Thyroid gland (tissue), 4 donors: ENCODE measurements at regions not wholly inside any gene's neighbourhood (a gene's known extent, or its start where the extent isn't known, plus 50 kb on each side); places are given as distances from the start of the nearest gene placed in this dataset.

Source experiments
- CTCF ChIP-seq, 6 experiments: fragments of 200-600 bp in 3 of 6; fragments of 450-650 bp in 3 of 6; sonication (generic) in 3 of 6; IDR thresholded peaks; one replicate each; pipeline ENCODE4 v1.5.1; 2016 to 2019; ENCODE audit warnings: antibody characterized with exemption in 6 of 6, mild to moderate bottlenecking in 2 of 6, inconsistent platforms in 1 of 6, moderate library complexity in 1 of 6
- POLR2A ChIP-seq, 2 donors: fragments of 450-650 bp; IDR thresholded peaks; one replicate each; pipeline ENCODE4 v1.6.1; 2017; ENCODE audit warnings: antibody characterized with exemption in 2 of 2, mild to moderate bottlenecking in 2 of 2, moderate library complexity in 1 of 2

- TF ChIP-seq CTCF (IDR thresholded peaks at IDR 0.05) (no peak), POLR2A (IDR thresholded peaks at IDR 0.05) (no peak)
These were observed 311.2 kb upstream of the PHF14 start for GRCh38 chr7:10662491-10662890.
